GM23338 (cell line): ENCODE measurements at regions not wholly inside any gene's neighbourhood (a gene's known extent, or its start where the extent isn't known, plus 50 kb on each side); places are given as distances from the start of the nearest gene placed in this dataset.

ENCODE experiments used
- CREB1 ChIP-seq: fragments of 250-450 bp; sonication (Bioruptor Pico); IDR thresholded peaks from 2 replicates; pipeline ENCODE4 v1.5.0; 2020; ENCODE audit warnings: low read depth, mild to moderate bottlenecking, moderate library complexity
- ETS1 ChIP-seq: IDR thresholded peaks from 2 replicates; pipeline ENCODE4 v1.6.1; 2016; ENCODE audit warnings: antibody characterized with exemption
- EZH2 ChIP-seq: fragments of 200-600 bp; sonication (generic); IDR thresholded peaks from one replicate; pipeline ENCODE4 v1.8.0; 2017; ENCODE audit warnings: antibody characterized with exemption, mild to moderate bottlenecking, low read depth; ENCODE audit not compliant: unreplicated experiment
- EZH2phosphoT487 ChIP-seq: fragments of 200-600 bp; sonication (generic); IDR thresholded peaks from one replicate; pipeline ENCODE4 v1.8.1; 2018; ENCODE audit warnings: antibody characterized with exemption; ENCODE audit not compliant: unreplicated experiment
- JUNB ChIP-seq: IDR thresholded peaks from one replicate; pipeline ENCODE4 v1.6.1; 2016; ENCODE audit warnings: antibody characterized with exemption; ENCODE audit not compliant: unreplicated experiment
- NANOG ChIP-seq: IDR thresholded peaks from 2 replicates; pipeline ENCODE4 v1.6.1; 2016; ENCODE audit warnings: antibody characterized with exemption, borderline replicate concordance
- POLR2AphosphoS5 ChIP-seq: IDR thresholded peaks from 2 replicates; pipeline ENCODE4 v1.6.1; 2016; ENCODE audit warnings: antibody characterized with exemption, low read depth
- REST ChIP-seq: IDR thresholded peaks from one replicate; pipeline ENCODE4 v1.6.1; 2018; ENCODE audit warnings: antibody characterized with exemption; ENCODE audit not compliant: unreplicated experiment
- STAT1 ChIP-seq: IDR thresholded peaks from one replicate; pipeline ENCODE4 v1.6.1; 2016; ENCODE audit warnings: antibody characterized with exemption; ENCODE audit not compliant: unreplicated experiment
- ZNF114 ChIP-seq: fragments of 250-450 bp; sonication (Bioruptor Pico); IDR thresholded peaks from 2 replicates; pipeline ENCODE4 v1.5.0; 2020; ENCODE audit warnings: mild to moderate bottlenecking, moderate library complexity
- ZNF331 ChIP-seq: fragments of 250-450 bp; sonication (Bioruptor Pico); IDR thresholded peaks from 2 replicates; pipeline ENCODE4 v1.5.0; 2020; ENCODE audit warnings: low read depth, mild to moderate bottlenecking, moderate library complexity
- TF ChIP-seq, protein P1 (sequence below), 2 experiments: fragments of 200-600 bp in 1 of 2; sonication (generic) in 1 of 2; conservative IDR thresholded peaks; 2 replicates each; pipeline versions ENCODE4 v1.5.1 to v1.6.1; 2016 to 2017; ENCODE audit warnings: antibody characterized with exemption in 2 of 2, low read depth in 2 of 2, mild to moderate bottlenecking in 2 of 2, moderate library complexity in 1 of 2
- TF ChIP-seq, protein P2 (sequence below): fragments of 250-450 bp; sonication (Bioruptor Pico); IDR thresholded peaks from 2 replicates; pipeline ENCODE4 v1.5.0; 2020; ENCODE audit warnings: mild to moderate bottlenecking, moderate library complexity

- TF ChIP-seq REST (no peak), EZH2phosphoT487 (no peak), JUNB (no peak), EZH2 (no peak), POLR2AphosphoS5 (no peak), STAT1 (no peak), CREB1 (no peak), ZNF331 (CRISPR knock-in tag) (no peak), ETS1 (no peak), NANOG (no peak), ZNF114 (no peak)
- TF ChIP-seq, protein P1, sequence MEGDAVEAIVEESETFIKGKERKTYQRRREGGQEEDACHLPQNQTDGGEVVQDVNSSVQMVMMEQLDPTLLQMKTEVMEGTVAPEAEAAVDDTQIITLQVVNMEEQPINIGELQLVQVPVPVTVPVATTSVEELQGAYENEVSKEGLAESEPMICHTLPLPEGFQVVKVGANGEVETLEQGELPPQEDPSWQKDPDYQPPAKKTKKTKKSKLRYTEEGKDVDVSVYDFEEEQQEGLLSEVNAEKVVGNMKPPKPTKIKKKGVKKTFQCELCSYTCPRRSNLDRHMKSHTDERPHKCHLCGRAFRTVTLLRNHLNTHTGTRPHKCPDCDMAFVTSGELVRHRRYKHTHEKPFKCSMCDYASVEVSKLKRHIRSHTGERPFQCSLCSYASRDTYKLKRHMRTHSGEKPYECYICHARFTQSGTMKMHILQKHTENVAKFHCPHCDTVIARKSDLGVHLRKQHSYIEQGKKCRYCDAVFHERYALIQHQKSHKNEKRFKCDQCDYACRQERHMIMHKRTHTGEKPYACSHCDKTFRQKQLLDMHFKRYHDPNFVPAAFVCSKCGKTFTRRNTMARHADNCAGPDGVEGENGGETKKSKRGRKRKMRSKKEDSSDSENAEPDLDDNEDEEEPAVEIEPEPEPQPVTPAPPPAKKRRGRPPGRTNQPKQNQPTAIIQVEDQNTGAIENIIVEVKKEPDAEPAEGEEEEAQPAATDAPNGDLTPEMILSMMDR (conservative IDR thresholded peaks at IDR 0.05; ENCODE audit: low read depth in 2 of 2): no peak
- TF ChIP-seq, protein P2, sequence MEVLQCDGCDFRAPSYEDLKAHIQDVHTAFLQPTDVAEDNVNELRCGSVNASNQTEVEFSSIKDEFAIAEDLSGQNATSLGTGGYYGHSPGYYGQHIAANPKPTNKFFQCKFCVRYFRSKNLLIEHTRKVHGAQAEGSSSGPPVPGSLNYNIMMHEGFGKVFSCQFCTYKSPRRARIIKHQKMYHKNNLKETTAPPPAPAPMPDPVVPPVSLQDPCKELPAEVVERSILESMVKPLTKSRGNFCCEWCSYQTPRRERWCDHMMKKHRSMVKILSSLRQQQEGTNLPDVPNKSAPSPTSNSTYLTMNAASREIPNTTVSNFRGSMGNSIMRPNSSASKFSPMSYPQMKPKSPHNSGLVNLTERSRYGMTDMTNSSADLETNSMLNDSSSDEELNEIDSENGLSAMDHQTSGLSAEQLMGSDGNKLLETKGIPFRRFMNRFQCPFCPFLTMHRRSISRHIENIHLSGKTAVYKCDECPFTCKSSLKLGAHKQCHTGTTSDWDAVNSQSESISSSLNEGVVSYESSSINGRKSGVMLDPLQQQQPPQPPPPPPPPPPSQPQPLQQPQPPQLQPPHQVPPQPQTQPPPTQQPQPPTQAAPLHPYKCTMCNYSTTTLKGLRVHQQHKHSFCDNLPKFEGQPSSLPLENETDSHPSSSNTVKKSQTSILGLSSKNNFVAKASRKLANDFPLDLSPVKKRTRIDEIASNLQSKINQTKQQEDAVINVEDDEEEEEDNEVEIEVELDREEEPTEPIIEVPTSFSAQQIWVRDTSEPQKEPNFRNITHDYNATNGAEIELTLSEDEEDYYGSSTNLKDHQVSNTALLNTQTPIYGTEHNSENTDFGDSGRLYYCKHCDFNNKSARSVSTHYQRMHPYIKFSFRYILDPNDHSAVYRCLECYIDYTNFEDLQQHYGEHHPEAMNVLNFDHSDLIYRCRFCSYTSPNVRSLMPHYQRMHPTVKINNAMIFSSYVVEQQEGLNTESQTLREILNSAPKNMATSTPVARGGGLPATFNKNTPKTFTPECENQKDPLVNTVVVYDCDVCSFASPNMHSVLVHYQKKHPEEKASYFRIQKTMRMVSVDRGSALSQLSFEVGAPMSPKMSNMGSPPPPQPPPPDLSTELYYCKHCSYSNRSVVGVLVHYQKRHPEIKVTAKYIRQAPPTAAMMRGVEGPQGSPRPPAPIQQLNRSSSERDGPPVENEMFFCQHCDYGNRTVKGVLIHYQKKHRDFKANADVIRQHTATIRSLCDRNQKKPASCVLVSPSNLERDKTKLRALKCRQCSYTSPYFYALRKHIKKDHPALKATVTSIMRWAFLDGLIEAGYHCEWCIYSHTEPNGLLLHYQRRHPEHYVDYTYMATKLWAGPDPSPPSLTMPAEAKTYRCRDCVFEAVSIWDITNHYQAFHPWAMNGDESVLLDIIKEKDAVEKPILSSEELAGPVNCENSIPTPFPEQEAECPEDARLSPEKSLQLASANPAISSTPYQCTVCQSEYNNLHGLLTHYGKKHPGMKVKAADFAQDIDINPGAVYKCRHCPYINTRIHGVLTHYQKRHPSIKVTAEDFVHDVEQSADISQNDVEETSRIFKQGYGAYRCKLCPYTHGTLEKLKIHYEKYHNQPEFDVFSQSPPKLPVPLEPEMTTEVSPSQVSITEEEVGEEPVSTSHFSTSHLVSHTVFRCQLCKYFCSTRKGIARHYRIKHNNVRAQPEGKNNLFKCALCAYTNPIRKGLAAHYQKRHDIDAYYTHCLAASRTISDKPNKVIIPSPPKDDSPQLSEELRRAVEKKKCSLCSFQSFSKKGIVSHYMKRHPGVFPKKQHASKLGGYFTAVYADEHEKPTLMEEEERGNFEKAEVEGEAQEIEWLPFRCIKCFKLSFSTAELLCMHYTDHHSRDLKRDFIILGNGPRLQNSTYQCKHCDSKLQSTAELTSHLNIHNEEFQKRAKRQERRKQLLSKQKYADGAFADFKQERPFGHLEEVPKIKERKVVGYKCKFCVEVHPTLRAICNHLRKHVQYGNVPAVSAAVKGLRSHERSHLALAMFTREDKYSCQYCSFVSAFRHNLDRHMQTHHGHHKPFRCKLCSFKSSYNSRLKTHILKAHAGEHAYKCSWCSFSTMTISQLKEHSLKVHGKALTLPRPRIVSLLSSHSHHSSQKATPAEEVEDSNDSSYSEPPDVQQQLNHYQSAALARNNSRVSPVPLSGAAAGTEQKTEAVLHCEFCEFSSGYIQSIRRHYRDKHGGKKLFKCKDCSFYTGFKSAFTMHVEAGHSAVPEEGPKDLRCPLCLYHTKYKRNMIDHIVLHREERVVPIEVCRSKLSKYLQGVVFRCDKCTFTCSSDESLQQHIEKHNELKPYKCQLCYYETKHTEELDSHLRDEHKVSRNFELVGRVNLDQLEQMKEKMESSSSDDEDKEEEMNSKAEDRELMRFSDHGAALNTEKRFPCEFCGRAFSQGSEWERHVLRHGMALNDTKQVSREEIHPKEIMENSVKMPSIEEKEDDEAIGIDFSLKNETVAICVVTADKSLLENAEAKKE: no peak
These were observed 665.1 kb upstream of the BRINP3 start for GRCh38 chr1:191142748-191143147.
